ENCODE measurements at regions not wholly inside any gene's neighbourhood (a gene's known extent, or its start where the extent isn't known, plus 50 kb on each side); places are given as distances from the start of the nearest gene placed in this dataset.

GRCh38 chr13:109995578-109995977 is 209.2 kb upstream of the IRS2 start:
- DNase-seq (ENCODE audit: low read depth): no peak
- TF ChIP-seq CTCF (conservative IDR thresholded peaks at IDR 0.05; ENCODE audit: low read length): no peak
- no peak overlapping the region for H3K4me3 ChIP-seq (ENCODE audit: low read length)

DNA sequence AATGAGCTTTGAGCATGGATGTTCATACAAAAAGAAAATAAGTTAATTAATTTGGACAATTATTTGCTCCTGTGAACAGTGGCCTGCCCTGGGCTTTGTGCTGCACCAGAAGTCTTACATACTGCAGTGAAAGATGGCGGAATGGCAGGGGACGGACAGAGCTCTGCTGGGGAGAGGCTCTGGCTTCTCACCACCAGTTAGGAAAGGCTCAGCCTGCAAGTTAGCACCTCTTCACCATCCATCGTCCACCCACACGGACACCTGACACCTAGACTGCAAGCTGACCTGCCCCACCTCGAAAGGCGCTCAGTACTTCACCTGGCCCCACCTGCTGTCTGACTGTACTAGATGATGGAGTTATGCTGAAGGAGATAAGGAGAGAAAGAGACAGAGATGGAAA is 203.9 kb upstream of the IRS2 start:
- DNase-seq (ENCODE audit: low read depth): no peak
- no peak for TF ChIP-seq CTCF (conservative IDR thresholded peaks at IDR 0.05; ENCODE audit: low read length)
- H3K4me3 ChIP-seq (ENCODE audit: low read length): no peak overlapping the region

DNA sequence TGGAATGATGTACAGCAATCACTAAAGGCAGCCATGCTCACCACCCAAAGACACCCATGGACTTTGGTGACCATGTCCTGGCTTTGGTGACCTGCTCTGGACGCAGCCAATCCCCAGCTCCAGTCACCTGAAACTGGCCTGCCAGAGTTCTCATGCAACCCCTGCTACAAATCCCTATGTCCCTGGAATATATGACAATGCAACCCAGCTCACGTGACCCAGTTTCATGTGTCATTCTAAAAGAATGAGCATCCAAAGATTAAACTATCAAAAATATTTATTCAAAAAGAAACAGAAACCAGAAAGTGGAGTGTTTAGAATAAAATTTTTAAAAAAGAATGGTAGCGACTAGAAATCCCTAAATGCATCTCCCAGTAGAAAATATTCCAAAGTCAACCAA is 203.3 kb upstream of the IRS2 start:
- DNase-seq (ENCODE audit: low read depth): peak; percentile 37
- no peak for TF ChIP-seq CTCF (conservative IDR thresholded peaks at IDR 0.05; ENCODE audit: low read length)
- H3K4me3 ChIP-seq (ENCODE audit: low read length): no peak overlapping the region

GRCh38 chr13:109989155-109989554 is 202.8 kb upstream of the IRS2 start:
- no peak for TF ChIP-seq CTCF (conservative IDR thresholded peaks at IDR 0.05; ENCODE audit: low read length)
- no peak overlapping the region for H3K4me3 ChIP-seq (ENCODE audit: low read length)
- DNase-seq (ENCODE audit: low read depth): peak; percentile 38

GRCh38 chr13:109986851-109987250 is 200.5 kb upstream of the IRS2 start:
- no peak for DNase-seq (ENCODE audit: low read depth)
- H3K4me3 ChIP-seq (ENCODE audit: low read length): no peak overlapping the region
- TF ChIP-seq CTCF (conservative IDR thresholded peaks at IDR 0.05; ENCODE audit: low read length): no peak

GRCh38 chr13:109985871-109986450 is 199.6 kb upstream of the IRS2 start:
- no peak for DNase-seq (ENCODE audit: low read depth)
- H3K4me3 ChIP-seq (ENCODE audit: low read length): no peak overlapping the region
- no peak for TF ChIP-seq CTCF (conservative IDR thresholded peaks at IDR 0.05; ENCODE audit: low read length)

- no peak for DNase-seq (ENCODE audit: low read depth)
- H3K4me3 ChIP-seq (ENCODE audit: low read length): no peak overlapping the region
- no peak for TF ChIP-seq CTCF (conservative IDR thresholded peaks at IDR 0.05; ENCODE audit: low read length)
Observed at GRCh38 chr13:109983447-109983846, 197.1 kb upstream of the IRS2 start.

Measured in AG10803 (cell line).